Activated CD8-positive, alpha-beta T cell treated with anti-CD3 and anti-CD28 coated beads for 36 hours (primary cell): ENCODE measurements at regions not wholly inside any gene's neighbourhood (a gene's known extent, or its start where the extent isn't known, plus 50 kb on each side); places are given as distances from the start of the nearest gene placed in this dataset.

Source experiments
- ATAC-seq: fragments of 200-7000 bp; cut with Tn5 transposase; one replicate; pipeline ENCODE4 v1.10.0; 2021; ENCODE audit warnings: mild to moderate bottlenecking, moderate library complexity
- CTCF ChIA-PET: fragments of 350-600 bp; sonication (Branson Sonifier 250); formaldehyde crosslinking; loops from one replicate; lab custom pipeline; 2021; ENCODE audit warnings: antibody characterized with exemption; lab: Charles Lee
- POLR2A ChIA-PET: fragments of 350-600 bp; sonication (Branson Sonifier 250); formaldehyde crosslinking; loops from one replicate; lab custom pipeline; 2021; ENCODE audit warnings: antibody characterized with exemption; lab: Charles Lee
- DNase-seq: peaks from one replicate; pipeline ENCODE4 v3.0.0-alpha.2; 2020
- H3K27ac Mint-ChIP-seq: one replicate; pipeline ENCODE4 v1.8.0; 2021; ENCODE audit warnings: mild to moderate bottlenecking, mixed read lengths
- H3K27me3 Mint-ChIP-seq: one replicate; pipeline ENCODE4 v1.8.0; 2021; ENCODE audit warnings: mixed read lengths
- H3K36me3 Mint-ChIP-seq: one replicate; pipeline ENCODE4 v1.8.0; 2021; ENCODE audit warnings: low read depth, mixed read lengths
- H3K4me1 Mint-ChIP-seq: one replicate; pipeline ENCODE4 v1.8.0; 2021; ENCODE audit warnings: low read depth, mixed read lengths
- H3K4me3 Mint-ChIP-seq: one replicate; pipeline ENCODE4 v1.8.0; 2021; ENCODE audit warnings: mild to moderate bottlenecking, moderate library complexity, mixed read lengths
- H3K9me3 Mint-ChIP-seq: one replicate; pipeline ENCODE4 v1.8.0; 2021; ENCODE audit warnings: mixed read lengths
- intact Hi-C: fragments of 100-400 bp; cut with micrococcal nuclease; formaldehyde crosslinking; loops from one replicate; pipeline ENCODE4 v1.10.0; 2022
- TF ChIP-seq, protein P1 (sequence below): fragments of 200-600 bp; IDR thresholded peaks from one replicate; pipeline ENCODE4 v1.8.0; 2022; ENCODE audit warnings: antibody characterized with exemption, mild to moderate bottlenecking

DNA sequence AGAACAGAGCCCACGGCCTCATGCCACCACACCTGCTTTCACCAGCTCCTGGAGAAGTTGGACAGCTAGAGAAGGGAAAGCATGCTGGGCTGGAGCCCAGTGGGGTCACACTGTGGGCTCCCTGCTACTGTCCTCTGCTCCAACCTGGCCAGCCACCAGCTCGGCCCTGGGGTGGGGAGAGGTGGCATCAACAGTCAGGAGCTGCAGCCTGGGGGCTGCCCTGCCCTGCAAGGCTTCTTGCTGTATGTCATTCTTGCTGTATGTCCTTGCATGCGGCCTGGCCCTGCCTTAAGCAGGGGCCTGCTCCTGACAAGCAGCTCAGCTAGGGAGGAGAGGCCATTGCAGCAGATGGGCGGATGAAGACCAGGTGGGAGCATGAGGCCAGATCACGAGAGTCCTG lies 50.7 kb upstream of the CCL2 start:
- ChIA-PET POLR2A (no interaction called here), CTCF (interaction anchor here (0.8 to 6.4 kb wide), 2 partner anchors 33 to 155 kb away, joined by 3 to 319 read pairs; partner anchors contain the start of genes CCL1 and CCL13)
- H3K4me3 Mint-ChIP-seq, result no peak overlapping the region
- peaks cover 1% of the 10 kb centered on the region for H3K9me3 Mint-ChIP-seq
- intact Hi-C loops, result no loop called here
- H3K27ac Mint-ChIP-seq, result no peak overlapping the region
- H3K27me3 Mint-ChIP-seq, result peaks cover 12% of the 10 kb centered on the region
- peaks cover 14% of the 10 kb centered on the region for H3K4me1 Mint-ChIP-seq
- ATAC-seq, result no peak
- H3K36me3 Mint-ChIP-seq, result no peaks in the 10 kb centered on the region
- no peak for DNase-seq
- TF ChIP-seq, protein P1, sequence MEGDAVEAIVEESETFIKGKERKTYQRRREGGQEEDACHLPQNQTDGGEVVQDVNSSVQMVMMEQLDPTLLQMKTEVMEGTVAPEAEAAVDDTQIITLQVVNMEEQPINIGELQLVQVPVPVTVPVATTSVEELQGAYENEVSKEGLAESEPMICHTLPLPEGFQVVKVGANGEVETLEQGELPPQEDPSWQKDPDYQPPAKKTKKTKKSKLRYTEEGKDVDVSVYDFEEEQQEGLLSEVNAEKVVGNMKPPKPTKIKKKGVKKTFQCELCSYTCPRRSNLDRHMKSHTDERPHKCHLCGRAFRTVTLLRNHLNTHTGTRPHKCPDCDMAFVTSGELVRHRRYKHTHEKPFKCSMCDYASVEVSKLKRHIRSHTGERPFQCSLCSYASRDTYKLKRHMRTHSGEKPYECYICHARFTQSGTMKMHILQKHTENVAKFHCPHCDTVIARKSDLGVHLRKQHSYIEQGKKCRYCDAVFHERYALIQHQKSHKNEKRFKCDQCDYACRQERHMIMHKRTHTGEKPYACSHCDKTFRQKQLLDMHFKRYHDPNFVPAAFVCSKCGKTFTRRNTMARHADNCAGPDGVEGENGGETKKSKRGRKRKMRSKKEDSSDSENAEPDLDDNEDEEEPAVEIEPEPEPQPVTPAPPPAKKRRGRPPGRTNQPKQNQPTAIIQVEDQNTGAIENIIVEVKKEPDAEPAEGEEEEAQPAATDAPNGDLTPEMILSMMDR, result no peak
